OCI-LY1 (cell line): ENCODE measurements at regions not wholly inside any gene's neighbourhood (a gene's known extent, or its start where the extent isn't known, plus 50 kb on each side); places are given as distances from the start of the nearest gene placed in this dataset.

Source experiments
- H2AFZ ChIP-seq: fragments of 200-600 bp; sonication (generic), shearing (Covaris generic); 2 replicates; pipeline ENCODE4 v1.6.0; 2014; ENCODE audit warnings: antibody characterized with exemption, mild to moderate bottlenecking, low read length
- H3F3A ChIP-seq: fragments of 200-600 bp; sonication (generic), shearing (Covaris generic); 2 replicates; pipeline ENCODE4 v1.6.0; 2014; ENCODE audit warnings: mild to moderate bottlenecking, antibody characterized with exemption, low read length, moderate library complexity; ENCODE audit not compliant: insufficient read depth
- H3K27ac ChIP-seq: fragments of 200-600 bp; sonication (generic); 2 replicates; pipeline ENCODE4 v1.5.1; 2014; ENCODE audit warnings: low read length, mixed run types, mild to moderate bottlenecking, low read depth; ENCODE audit not compliant: poor library complexity, severe bottlenecking
- H3K27me3 ChIP-seq: fragments of 200-600 bp; sonication (generic); 2 replicates; pipeline ENCODE4 v1.6.0; 2014; ENCODE audit warnings: antibody characterized with exemption, mild to moderate bottlenecking, low read length, moderate library complexity; ENCODE audit not compliant: insufficient read depth
- H3K36me3 ChIP-seq: fragments of 200-600 bp; sonication (generic); 2 replicates; pipeline ENCODE4 v1.6.1; 2014; ENCODE audit warnings: mild to moderate bottlenecking, antibody characterized with exemption, low read length, moderate library complexity, mixed read lengths; ENCODE audit not compliant: insufficient read depth
- H3K4me1 ChIP-seq: fragments of 200-600 bp; sonication (generic); 2 replicates; pipeline ENCODE4 v1.5.1; 2014; ENCODE audit warnings: mild to moderate bottlenecking, low read length, moderate library complexity; ENCODE audit not compliant: insufficient read depth, severe bottlenecking
- H3K4me2 ChIP-seq: fragments of 200-600 bp; sonication (generic), shearing (Covaris generic); 2 replicates; pipeline ENCODE4 v1.6.1; 2014; ENCODE audit warnings: low read length
- H3K4me3 ChIP-seq: fragments of 200-600 bp; sonication (generic); 2 replicates; pipeline ENCODE4 v1.5.1; 2014; ENCODE audit warnings: low read length, low read depth, mild to moderate bottlenecking, mixed read lengths; ENCODE audit not compliant: poor library complexity, severe bottlenecking
- H3K79me2 ChIP-seq: fragments of 200-600 bp; shearing (Covaris generic); 2 replicates; pipeline ENCODE4 v1.6.1; 2016; ENCODE audit warnings: mixed run types, low read length, mixed read lengths; ENCODE audit not compliant: insufficient read depth
- H3K9ac ChIP-seq: fragments of 200-600 bp; sonication (generic), shearing (Covaris generic); 2 replicates; pipeline ENCODE4 v1.6.1; 2014; ENCODE audit warnings: mild to moderate bottlenecking, low read length, mixed read lengths
- H3K9me2 ChIP-seq: fragments of 200-600 bp; sonication (generic), shearing (Covaris generic); 2 replicates; pipeline ENCODE4 v1.6.1; 2014; ENCODE audit warnings: low read depth, mild to moderate bottlenecking, low read length, mixed read lengths
- H3K9me3 ChIP-seq: fragments of 200-600 bp; shearing (Covaris generic); 2 replicates; pipeline ENCODE4 v1.6.1; 2014; ENCODE audit warnings: low read length, mixed read lengths
- H4K20me1 ChIP-seq: fragments of 200-600 bp; sonication (generic), shearing (Covaris generic); 2 replicates; pipeline ENCODE4 v1.6.0; 2016; ENCODE audit warnings: mild to moderate bottlenecking, low read length; ENCODE audit not compliant: insufficient read depth
- CTCF ChIP-seq: fragments of 200-600 bp; sonication (generic), shearing (Covaris generic); IDR thresholded peaks from 2 replicates; pipeline ENCODE4 v1.5.1; 2017; ENCODE audit warnings: mild to moderate bottlenecking, antibody characterized with exemption, low read length, moderate library complexity, mixed read lengths
- EZH2 ChIP-seq: fragments of 200-600 bp; sonication (generic), shearing (Covaris generic); IDR thresholded peaks from 2 replicates; pipeline ENCODE4 v1.8.0; 2017; ENCODE audit warnings: borderline replicate concordance, mixed run types, mild to moderate bottlenecking, antibody characterized with exemption, low read length, moderate library complexity, mixed read lengths

- Histone ChIP-seq H3K9ac (no peak overlapping the region), H3K4me3 (no peak overlapping the region), H3K4me2 (no peak overlapping the region), H3K9me3 (no peaks in the 10 kb centered on the region), H2AFZ (no peak overlapping the region), H3K27me3 (peaks cover 6% of the 10 kb centered on the region), H3K27ac (no peak overlapping the region), H3F3A (no peaks in the 10 kb centered on the region), H3K4me1 (no peaks in the 10 kb centered on the region), H4K20me1 (no peaks in the 10 kb centered on the region), H3K79me2 (no peaks in the 10 kb centered on the region), H3K36me3 (no peaks in the 10 kb centered on the region), H3K9me2 (no peaks in the 10 kb centered on the region)
- no peak for TF ChIP-seq EZH2
- TF ChIP-seq CTCF, result no peak
Observed at GRCh38 chr3:195004512-195005250, 266.3 kb downstream of the XXYLT1 start.

GRCh38 chr3:195005251-195005620 is 265.7 kb downstream of the XXYLT1 start:
- H4K20me1 ChIP-seq, result no peaks in the 10 kb centered on the region
- H3K27me3 ChIP-seq, result peaks cover 6% of the 10 kb centered on the region
- no peaks in the 10 kb centered on the region for H3K9me3 ChIP-seq
- no peak overlapping the region for H3K9ac ChIP-seq
- no peaks in the 10 kb centered on the region for H3K36me3 ChIP-seq
- no peak overlapping the region for H2AFZ ChIP-seq
- no peaks in the 10 kb centered on the region for H3K9me2 ChIP-seq
- no peaks in the 10 kb centered on the region for H3K4me1 ChIP-seq
- no peak overlapping the region for H3K4me3 ChIP-seq
- TF ChIP-seq CTCF (peak; percentile 7; the same call in 1 of the 2 replicates), EZH2 (no peak)
- no peak overlapping the region for H3K4me2 ChIP-seq
- H3K27ac ChIP-seq, result no peak overlapping the region
- no peaks in the 10 kb centered on the region for H3K79me2 ChIP-seq
- H3F3A ChIP-seq, result no peaks in the 10 kb centered on the region

DNA sequence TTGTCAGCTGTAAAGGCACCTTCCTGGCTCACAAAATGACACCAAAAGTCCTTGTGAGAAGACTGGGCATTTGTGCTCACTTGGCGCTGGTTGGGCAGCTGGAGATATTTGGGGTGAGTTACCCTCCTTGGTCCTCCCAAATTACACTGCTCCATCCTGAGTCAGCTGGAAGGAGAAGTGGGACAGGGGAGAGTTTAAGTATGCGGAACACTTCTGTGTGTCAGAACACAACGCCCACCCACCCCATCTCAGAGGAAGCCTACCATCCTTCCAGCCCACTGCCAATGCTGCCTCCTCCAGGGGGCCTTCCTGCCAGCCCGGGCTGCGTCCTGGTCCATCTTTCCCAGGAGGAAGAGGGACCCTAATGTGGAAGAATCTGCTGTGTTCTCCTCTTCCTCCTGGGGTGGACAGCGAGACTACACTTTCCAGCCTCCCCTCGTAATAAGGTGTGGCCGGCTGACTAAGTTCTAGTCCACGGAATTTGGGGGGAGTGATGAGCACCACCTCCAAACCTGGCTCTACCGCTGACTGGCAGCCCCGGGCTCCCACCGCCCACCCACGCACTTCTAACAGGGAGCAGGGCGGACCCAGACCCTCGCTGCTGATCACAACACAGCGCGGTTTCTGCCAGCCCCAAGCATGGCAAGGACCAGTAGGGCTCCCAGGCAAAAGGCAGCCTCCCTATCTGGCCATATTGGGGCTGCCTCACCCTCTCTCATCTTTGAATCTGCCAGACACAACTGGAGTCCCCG is 265.0 kb downstream of the XXYLT1 start:
- H3K4me3 ChIP-seq, result no peak overlapping the region
- no peak overlapping the region for H3K9ac ChIP-seq
- H3F3A ChIP-seq, result no peaks in the 10 kb centered on the region
- H3K9me2 ChIP-seq, result no peaks in the 10 kb centered on the region
- peaks cover 6% of the 10 kb centered on the region for H3K27me3 ChIP-seq
- H4K20me1 ChIP-seq, result no peaks in the 10 kb centered on the region
- no peak overlapping the region for H3K27ac ChIP-seq
- H3K4me2 ChIP-seq, result no peak overlapping the region
- H3K4me1 ChIP-seq, result no peaks in the 10 kb centered on the region
- H3K36me3 ChIP-seq, result no peaks in the 10 kb centered on the region
- H3K9me3 ChIP-seq, result no peaks in the 10 kb centered on the region
- no peak overlapping the region for H2AFZ ChIP-seq
- no peak for TF ChIP-seq EZH2
- no peak for TF ChIP-seq CTCF
- H3K79me2 ChIP-seq, result no peaks in the 10 kb centered on the region
